Left cardiac atrium (tissue), 4 donors: ENCODE measurements at regions not wholly inside any gene's neighbourhood (a gene's known extent, or its start where the extent isn't known, plus 50 kb on each side); places are given as distances from the start of the nearest gene placed in this dataset.

Source experiments
- ATAC-seq, 2 donors: fragments of 200-7000 bp; cut with Tn5 transposase; one replicate each; pipeline ENCODE4 v1.9.1; 2020; ENCODE audit warnings: mild to moderate bottlenecking in 2 of 2, moderate library complexity in 2 of 2
- DNase-seq: peaks from one replicate; pipeline ENCODE4 v3.0.0-alpha.2; 2020
- intact Hi-C, 2 donors: fragments of 100-400 bp; cut with DNase I; formaldehyde crosslinking; loops; one replicate each; pipeline versions ENCODE4 v1.14.1 to v1.15.1; 2022 to 2023
- donor health status: DM: no; HTN: yes; CAD: no.
- donor health status: DM: no; HTN: yes; CAD: no; lungs with severe emphysema.
- donor health status: DM: yes; HTN: yes; CAD: no.
- donor health status: Dilated cardiomyopathy.

DNA sequence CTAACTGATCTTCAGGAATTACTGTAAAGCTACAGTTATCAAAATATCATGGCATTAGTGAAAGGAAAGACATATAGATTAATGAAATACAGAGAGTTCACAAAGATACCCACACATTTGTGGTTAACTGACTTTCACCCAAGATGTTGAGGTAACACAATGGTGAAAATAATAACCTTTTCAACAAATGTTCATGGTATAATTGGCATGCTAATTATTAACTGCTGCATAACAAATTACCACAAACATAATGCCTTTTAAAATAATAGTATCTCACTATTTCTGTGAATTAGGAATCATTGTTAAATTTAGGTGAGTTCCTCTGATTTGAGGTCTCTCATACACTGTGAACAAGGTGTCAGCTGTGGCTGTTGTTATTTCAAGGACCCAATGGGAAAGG is 1493.1 kb upstream of the ACVR2A start:
- intact Hi-C loops: no loop called here
- no peak for ATAC-seq
- DNase-seq: no peak

- DNase-seq (no peak), ATAC-seq (no peak)
- intact Hi-C loops: no loop called here
These were observed 1495.5 kb upstream of the ACVR2A start for GRCh38 chr2:146349334-146349733.

DNA sequence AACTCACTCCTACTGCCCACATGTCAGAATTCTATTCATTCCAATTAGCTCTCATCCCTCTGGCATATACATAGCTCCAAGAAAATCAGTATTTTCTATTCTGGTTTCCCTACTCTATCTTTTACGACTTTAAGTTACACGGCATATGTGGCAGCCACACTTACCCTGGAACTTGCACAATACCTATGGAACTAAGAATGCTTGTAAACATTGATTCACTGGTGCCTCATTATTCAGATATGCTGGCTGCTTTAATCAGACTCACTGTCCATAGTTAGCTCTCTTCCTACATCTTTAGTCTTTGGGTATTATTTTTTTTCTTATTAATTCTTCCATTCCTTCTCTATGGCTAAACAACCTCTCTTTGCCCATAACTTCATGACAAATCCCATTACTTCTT is 1519.9 kb upstream of the ACVR2A start:
- intact Hi-C loops: no loop called here
- ATAC-seq (no peak), DNase-seq (no peak)

DNA sequence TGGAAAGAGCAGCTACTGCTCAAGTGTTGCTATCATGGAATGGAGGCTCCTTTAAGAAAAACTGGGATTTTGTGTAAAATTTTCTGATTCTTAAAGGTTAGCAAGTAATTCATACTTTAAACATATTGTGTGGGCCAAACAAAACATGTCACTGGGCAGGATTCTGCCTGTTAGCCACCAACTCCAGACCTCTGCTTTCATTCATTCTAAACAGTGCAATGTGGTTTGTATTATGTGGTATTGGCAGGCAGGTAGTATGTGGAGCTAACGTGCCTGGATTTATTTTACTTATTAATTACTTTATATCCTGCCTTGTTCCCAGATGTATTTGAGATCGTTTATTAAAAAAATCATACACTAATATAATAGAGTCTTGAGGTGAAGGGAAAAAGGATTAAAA is 1521.3 kb upstream of the ACVR2A start:
- ATAC-seq: no peak
- DNase-seq: no peak
- intact Hi-C loops: no loop called here

- DNase-seq: no peak
- ATAC-seq: no peak
- intact Hi-C loops: no loop called here
These were observed 1523.7 kb upstream of the ACVR2A start for GRCh38 chr2:146321175-146321574.

GRCh38 chr2:146317959-146318358 is 1526.9 kb upstream of the ACVR2A start:
- ATAC-seq (no peak), DNase-seq (no peak)
- intact Hi-C loops: no loop called here

- intact Hi-C loops: no loop called here
- no peak for DNase-seq
- ATAC-seq: no peak
These were observed 1531.9 kb upstream of the ACVR2A start for GRCh38 chr2:146312899-146313298.

GRCh38 chr2:146305164-146305563 is 1539.7 kb upstream of the ACVR2A start:
- intact Hi-C loops: no loop called here
- DNase-seq (no peak), ATAC-seq (no peak)

DNA sequence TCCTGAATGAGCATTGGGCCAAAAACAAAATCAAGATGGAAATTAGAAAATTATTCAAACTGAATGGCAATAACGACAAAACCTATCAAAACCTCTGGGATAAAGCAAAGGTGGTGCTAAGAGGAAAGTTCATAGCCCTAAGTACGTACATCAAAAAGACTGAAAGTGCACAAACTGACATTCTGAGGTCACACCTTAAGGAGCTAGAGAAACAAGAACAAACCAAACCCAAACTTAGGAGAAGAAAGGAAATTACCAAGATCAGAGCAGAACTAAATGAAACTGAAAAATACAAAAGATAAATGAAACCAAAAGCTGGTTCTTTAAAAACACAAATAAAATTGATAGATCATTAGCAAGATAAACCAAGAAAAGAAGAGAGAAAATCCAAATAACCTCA is 1543.5 kb upstream of the ACVR2A start:
- ATAC-seq: no peak
- intact Hi-C loops: no loop called here

GRCh38 chr2:146295080-146295670 is 1549.7 kb upstream of the ACVR2A start:
- no peak for ATAC-seq
- intact Hi-C loops: no loop called here
- no peak for DNase-seq

More for the DNA sequence above, 1543.5 kb upstream of the ACVR2A start:
- no peak for DNase-seq

- ATAC-seq (no peak), DNase-seq (no peak)
- intact Hi-C loops: no loop called here
These were observed 1557.5 kb upstream of the ACVR2A start for GRCh38 chr2:146287281-146287680.

DNA sequence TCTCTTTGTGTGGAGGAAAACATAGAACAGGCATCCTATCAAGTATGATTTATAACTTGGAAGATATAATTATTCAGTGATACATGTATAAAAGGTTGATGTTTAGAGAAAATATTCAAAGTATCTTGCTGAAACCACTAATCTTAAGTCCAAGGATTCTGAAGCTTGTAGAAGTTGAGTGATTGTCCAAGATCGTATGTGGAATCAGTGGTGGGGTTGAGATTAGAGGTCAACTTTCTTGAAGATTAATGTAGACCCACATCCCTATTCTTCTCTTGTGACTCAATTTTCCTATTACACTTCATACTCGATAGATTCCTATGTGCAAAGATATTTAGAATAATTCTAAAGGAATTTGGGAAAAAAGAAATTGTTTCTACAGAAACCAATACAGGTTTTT is 1565.9 kb upstream of the ACVR2A start:
- no peak for DNase-seq
- intact Hi-C loops: no loop called here
- no peak for ATAC-seq

GRCh38 chr2:146271131-146271831 is 1573.5 kb upstream of the ACVR2A start:
- ATAC-seq (no peak), DNase-seq (no peak)
- intact Hi-C loops: no loop called here

DNA sequence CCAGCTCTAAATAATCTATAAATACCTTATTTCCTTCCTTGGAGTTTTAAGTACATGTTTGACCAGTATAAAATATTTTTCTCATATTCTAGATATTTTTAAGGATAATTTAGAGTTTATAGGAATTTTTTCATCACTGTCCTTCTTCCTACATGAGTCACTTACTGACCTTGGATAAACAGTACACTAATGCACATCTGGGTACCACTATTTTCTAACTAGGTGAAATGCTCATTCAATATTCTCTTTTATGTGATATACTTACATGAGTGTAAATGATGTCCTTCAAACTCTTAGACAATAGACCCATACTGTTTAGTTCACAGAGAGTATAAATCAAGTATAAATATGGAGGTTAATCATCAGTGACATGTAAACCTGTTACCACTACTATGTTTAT is 1574.2 kb upstream of the ACVR2A start:
- ATAC-seq (no peak), DNase-seq (no peak)
- intact Hi-C loops: no loop called here

DNA sequence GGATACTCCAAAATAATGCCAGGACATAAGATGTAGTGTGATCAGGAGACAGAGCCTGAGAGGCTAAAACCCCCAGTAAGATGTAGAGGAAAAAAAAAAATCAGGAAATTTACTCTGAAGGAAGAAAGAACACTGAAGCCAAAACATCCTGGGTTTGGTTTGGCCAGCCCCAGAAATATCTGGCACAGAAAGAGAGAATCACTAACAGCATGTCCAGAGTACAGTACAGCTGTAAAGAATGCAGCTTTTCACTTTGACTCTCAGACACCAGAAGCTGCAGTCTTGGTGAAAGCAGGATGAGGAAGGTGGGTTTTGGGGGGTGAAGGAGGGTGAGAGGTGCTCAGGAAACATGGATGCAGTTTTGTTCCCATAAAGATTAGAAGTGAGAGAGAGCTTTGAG is 1577.7 kb upstream of the ACVR2A start:
- intact Hi-C loops: no loop called here
- no peak for ATAC-seq

DNA sequence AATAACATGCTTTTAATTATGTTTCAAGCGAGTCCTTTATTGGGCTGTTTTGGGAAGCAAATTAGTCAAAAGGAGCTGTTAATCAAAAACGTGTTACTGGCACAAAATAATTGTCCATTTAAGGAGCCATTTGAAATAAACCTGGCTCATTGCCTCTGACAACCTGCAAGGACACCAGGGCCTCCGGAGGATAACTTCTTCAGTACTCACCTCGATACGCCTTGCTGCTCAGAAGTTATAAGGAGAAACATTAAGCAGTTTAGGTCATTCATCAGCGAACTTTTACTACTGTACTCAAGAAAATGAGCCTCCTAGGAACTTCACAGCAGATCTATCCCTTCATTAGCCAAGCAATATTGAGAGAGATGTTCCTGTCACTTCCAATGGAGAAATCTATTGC is 1579.2 kb upstream of the ACVR2A start:
- no peak for DNase-seq
- ATAC-seq: no peak
- intact Hi-C loops: no loop called here

More for the DNA sequence above, 1577.7 kb upstream of the ACVR2A start:
- no peak for DNase-seq

DNA sequence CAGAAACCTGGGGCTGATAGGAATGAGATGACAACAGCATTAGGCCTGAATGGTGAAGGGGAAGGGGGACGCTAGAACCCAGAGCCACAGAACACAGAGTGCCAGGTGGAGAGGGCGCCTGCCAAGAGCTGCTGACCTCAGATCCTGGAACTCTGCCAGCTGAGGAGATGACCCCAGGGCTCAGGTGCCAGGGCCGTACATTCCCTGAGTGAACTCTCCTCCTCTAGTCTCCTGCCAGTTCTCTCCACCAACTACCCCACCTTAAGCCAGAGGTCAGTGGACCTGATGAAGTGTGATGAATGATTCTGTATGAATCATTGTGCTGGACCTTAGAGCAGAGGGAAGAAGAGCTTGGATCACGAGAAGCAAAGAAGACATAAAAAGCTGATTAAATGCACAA is 1582.2 kb upstream of the ACVR2A start:
- ATAC-seq (peak in 1 of 2 donors; percentile 88), DNase-seq (no peak)
- intact Hi-C loops: no loop called here

- ATAC-seq (no peak), DNase-seq (no peak)
- intact Hi-C loops: no loop called here
These were observed 1584.3 kb upstream of the ACVR2A start for GRCh38 chr2:146260551-146260950.

GRCh38 chr2:146259816-146260215 is 1585.0 kb upstream of the ACVR2A start:
- intact Hi-C loops: no loop called here
- no peak for ATAC-seq
- DNase-seq: no peak

DNA sequence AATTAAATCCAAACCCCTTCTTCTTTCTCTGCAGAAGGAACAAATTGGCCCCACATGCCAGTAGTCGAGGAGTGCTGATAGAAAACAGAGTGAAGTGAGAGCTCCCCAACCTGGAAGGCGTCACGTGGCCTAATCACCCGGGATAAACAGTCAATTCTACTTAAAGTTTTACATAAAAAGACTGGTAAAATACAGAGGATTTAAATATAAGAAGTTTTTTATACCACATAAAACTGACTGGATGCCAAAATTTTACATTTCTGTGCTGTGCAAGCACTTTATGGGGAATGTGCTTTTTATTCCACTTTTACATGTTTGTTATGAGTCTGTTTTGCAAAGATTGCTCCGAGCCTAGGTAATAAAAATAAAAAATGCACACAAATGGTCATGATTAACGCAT is 1586.8 kb upstream of the ACVR2A start:
- DNase-seq (no peak), ATAC-seq (no peak)
- intact Hi-C loops: no loop called here

DNA sequence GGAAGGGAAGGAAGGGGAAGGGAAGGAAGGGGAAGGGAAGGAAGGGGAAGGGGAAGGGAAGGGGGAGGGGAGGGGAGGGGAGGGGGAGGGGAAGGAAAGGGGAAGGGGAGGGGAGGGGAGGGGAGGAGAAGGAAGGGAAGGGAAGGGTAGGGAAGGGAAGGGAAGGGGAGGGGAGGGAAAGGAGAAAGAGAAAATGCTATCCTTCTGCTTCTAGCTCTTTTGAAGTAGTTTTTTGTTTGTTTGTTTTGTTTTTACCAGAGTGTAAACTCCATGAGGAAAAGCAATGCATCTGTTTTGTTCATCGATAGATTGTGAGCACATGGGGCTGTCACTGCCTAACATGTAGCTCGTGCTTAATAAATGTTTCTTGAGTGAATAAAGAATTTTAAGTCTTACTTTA is 1592.7 kb upstream of the ACVR2A start:
- no peak for ATAC-seq
- intact Hi-C loops: no loop called here
- no peak for DNase-seq
